Fibroblast of pulmonary artery (primary cell): ENCODE measurements at regions not wholly inside any gene's neighbourhood (a gene's known extent, or its start where the extent isn't known, plus 50 kb on each side); places are given as distances from the start of the nearest gene placed in this dataset.

ENCODE experiments used
- DNase-seq: peaks from one replicate; pipeline ENCODE4 v3.0.0-alpha.2; 2010; ENCODE audit warnings: low read depth
- H3K4me3 ChIP-seq: replicated peaks from 2 replicates; pipeline ENCODE4 v1.5.1; 2011; ENCODE audit warnings: low read depth, mild to moderate bottlenecking, control low read depth, low read length, moderate library complexity
- CTCF ChIP-seq: IDR thresholded peaks from 2 replicates; pipeline ENCODE4 v1.5.1; 2011; ENCODE audit warnings: mild to moderate bottlenecking, control low read depth, low read length, inconsistent platforms; ENCODE audit errors: missing control alignments

DNA sequence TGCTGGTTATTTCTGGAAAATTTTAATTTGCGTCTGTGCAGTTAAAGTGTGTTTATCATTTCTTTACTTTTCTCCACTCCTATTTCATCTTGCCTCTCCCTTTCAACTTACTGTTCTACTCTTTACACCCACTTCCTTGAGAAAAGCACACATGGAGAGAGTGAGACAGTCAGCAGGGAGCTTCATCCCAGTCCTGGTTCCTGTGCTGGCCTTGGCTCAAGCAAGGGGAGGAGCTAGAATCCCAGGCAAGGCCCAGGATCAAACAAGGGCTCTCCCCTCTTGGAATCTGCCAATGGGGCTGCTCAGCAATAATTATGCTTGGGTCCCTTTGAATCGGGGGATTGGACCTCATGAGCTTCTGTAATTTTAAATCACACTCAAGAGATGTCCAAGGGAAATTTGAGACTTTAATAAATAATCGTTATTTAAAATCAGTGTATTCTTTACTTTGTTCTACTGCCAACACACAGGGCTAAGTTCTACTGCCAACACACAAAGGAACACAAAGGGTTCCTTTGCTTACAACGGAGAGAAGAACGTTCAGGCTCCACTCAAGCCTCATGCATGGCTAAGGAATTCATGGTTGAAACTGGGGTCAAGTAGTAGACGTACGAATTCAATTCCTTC lies 439.3 kb upstream of the DAB2 start:
- no peak overlapping the region for H3K4me3 ChIP-seq
- no peak for TF ChIP-seq CTCF
- no peak for DNase-seq

GRCh38 chr5:39857041-39857440 lies 432.3 kb upstream of the DAB2 start:
- H3K4me3 ChIP-seq = no peak overlapping the region
- no peak for DNase-seq
- TF ChIP-seq CTCF = no peak

DNA sequence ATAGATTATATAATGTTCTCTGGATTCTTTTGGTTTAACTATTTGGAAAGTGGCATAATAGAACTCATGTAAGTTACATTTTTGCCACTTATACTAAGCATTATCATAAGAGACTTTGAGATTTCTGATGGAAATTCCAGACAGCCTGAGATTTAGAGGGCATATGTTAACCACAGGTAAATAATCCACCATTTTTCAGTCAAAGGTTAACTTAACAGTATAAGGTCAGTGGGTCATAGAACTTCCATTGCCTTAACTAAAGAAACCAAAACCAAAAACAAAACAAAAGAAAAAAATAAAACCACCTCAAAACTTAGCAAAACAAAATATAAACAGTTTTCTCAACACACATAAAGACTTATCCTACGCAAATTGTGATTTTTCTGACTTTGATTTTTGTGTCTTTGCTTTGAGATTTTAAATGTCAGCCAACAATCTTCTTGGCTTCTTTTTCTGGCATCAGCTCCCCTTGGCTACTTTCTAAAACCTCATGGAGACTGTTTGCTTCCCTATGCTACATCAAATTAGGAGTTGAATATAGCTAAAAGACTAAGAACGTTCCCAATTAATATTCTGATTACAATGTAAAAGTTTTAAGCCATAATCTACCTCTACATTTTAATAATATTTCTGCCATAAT lies 430.1 kb upstream of the DAB2 start:
- DNase-seq = no peak
- TF ChIP-seq CTCF = no peak
- H3K4me3 ChIP-seq = no peak overlapping the region

GRCh38 chr5:39850291-39850690 lies 425.5 kb upstream of the DAB2 start:
- DNase-seq = no peak
- no peak for TF ChIP-seq CTCF

DNA sequence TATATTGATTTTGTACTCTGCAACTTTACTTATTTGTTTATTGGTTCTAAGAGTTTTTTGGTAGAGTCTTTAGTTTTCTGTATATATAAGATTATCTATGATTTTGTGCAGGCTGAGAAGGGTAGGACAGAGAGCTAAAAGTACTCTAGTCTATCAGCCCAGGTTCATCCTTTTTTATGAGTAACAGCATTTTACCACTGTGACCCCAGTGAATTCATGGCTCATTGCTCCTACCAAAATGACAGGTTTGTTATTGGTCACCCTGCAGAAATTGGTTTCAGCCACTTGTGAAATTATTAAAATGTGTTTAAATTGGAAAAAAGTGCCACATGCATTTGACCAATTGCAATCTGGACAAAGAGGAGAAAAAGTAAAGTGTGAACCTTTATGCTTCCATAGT lies 421.4 kb upstream of the DAB2 start:
- no peak overlapping the region for H3K4me3 ChIP-seq
- no peak for DNase-seq
- no peak for TF ChIP-seq CTCF

More at GRCh38 chr5:39850291-39850690, 425.5 kb upstream of the DAB2 start:
- no peak overlapping the region for H3K4me3 ChIP-seq

DNA sequence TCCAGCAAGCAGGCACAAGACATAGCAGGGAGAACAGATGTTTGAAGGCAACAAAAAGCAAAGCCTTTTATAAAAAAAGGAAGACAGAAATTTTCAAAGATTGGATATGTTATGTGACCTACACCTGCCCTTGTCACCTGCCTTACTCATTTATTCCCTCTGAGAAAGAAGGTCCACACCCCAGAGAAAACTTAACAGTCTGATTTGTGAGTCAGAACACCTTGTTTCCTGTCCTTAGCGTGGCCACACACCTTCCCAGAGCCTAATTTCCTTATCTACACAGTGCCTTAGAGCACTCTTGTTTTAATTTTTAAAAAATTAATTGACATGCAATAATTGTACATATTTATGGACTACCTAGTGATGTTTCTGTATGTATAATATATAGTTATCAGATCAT lies 419.0 kb upstream of the DAB2 start:
- TF ChIP-seq CTCF = no peak
- H3K4me3 ChIP-seq = no peak overlapping the region
- no peak for DNase-seq

GRCh38 chr5:39835371-39835770 lies 410.6 kb upstream of the DAB2 start:
- no peak for DNase-seq
- no peak for TF ChIP-seq CTCF
- no peak overlapping the region for H3K4me3 ChIP-seq
